ENCODE measurements at regions not wholly inside any gene's neighbourhood (a gene's known extent, or its start where the extent isn't known, plus 50 kb on each side); places are given as distances from the start of the nearest gene placed in this dataset.

DNA sequence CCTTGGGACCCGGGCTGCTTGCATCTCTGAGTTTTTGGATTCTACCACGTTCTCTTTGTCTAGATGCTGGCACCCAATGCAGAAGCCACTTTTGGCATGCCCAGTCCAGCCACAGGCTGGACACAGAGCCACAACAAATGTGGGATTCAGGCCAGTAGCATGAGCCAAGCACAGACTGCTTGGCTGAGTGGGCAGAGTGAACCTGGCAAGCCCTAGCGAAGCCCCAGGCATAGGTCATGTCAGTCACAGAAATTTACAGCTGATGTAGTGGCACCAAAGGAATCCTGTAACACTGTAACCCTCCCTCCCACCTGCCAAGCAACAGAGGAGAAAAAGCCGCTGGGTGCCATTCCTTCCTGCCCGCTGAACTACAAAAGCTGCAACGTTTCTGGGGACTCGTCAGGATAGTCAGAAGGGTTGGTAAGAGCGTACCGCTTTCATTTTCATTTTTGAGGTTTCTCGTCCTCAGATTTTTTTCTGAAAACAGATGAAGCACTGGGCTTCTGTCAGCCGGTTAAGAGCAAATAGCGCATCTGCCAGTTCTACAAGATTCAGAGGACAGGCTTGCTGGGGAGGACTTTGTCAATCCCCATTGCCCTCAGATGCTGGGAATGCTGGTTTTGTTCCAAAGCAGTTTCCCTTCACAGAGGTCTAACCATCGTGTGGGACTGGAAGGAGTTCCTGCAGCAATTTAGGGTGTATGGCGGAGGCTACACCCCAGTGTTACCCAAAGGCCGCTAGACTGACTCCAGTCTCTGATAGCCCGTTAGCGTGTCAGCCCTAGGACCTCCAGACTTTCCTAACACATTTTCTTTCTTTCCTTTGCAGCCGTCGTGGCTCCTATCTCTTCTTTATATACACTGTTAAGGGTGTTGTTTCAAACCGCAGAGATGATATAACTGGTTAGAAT, 399.0 kb downstream of the HTR1A start:
- TF ChIP-seq CTCF (IDR thresholded peaks at IDR 0.05; ENCODE audit: low read length) = no peak
- no peak for TF ChIP-seq EZH2 (IDR thresholded peaks at IDR 0.05; ENCODE audit: borderline replicate concordance, low read length)

Measured in OCI-LY1 (cell line).